Ascending aorta (tissue), 2 donors: ENCODE measurements at regions not wholly inside any gene's neighbourhood (a gene's known extent, or its start where the extent isn't known, plus 50 kb on each side); places are given as distances from the start of the nearest gene placed in this dataset.

Source experiments
- DNase-seq, 2 donors: peaks; one replicate each; pipeline ENCODE4 v3.0.0-alpha.2; 2019; ENCODE audit warnings: low spot score in 2 of 2
- H3K27ac ChIP-seq, 2 donors: fragments of 200-600 bp; sonication (generic); one replicate each; pipeline ENCODE4 v1.5.1; 2016 to 2017; ENCODE audit warnings: mild to moderate bottlenecking in 1 of 2
- H3K27me3 ChIP-seq: fragments of 200-600 bp; sonication (generic); one replicate; pipeline ENCODE4 v1.5.1; 2017
- H3K36me3 ChIP-seq, 2 donors: fragments of 200-600 bp; sonication (generic); one replicate each; pipeline ENCODE4 v1.5.1; 2016
- H3K4me1 ChIP-seq, 2 donors: fragments of 200-600 bp; sonication (generic); one replicate each; pipeline ENCODE4 v1.5.1; 2016 to 2017; ENCODE audit warnings: mild to moderate bottlenecking in 1 of 2
- H3K4me3 ChIP-seq, 2 donors: fragments of 200-600 bp; sonication (generic); one replicate each; pipeline ENCODE4 v1.5.1; 2016 to 2017; ENCODE audit warnings: mild to moderate bottlenecking in 1 of 2
- H3K9me3 ChIP-seq, 2 donors: fragments of 200-600 bp; sonication (generic); one replicate each; pipeline ENCODE4 v1.5.1; 2016
- CTCF ChIP-seq, 3 experiments: fragments of 200-600 bp in 2 of 3; fragments of 450-650 bp in 1 of 3; sonication (generic) in 2 of 3; IDR thresholded peaks; one replicate each; pipeline ENCODE4 v1.5.1; 2016 to 2019; ENCODE audit warnings: antibody characterized with exemption in 3 of 3, mild to moderate bottlenecking in 1 of 3, moderate library complexity in 1 of 3
- intact Hi-C: fragments of 100-400 bp; cut with DNase I; formaldehyde crosslinking; loops from one replicate; pipeline ENCODE4 v1.15.1; 2023

GRCh38 chr20:56175884-56176283, 72.6 kb upstream of the MC3R start:
- intact Hi-C loops, result no loop called here
- Histone ChIP-seq H3K4me1 (no peaks in the 10 kb centered on the region), H3K27me3 (no peaks in the 10 kb centered on the region), H3K36me3 (no peaks in the 10 kb centered on the region), H3K4me3 (no peak overlapping the region), H3K9me3 (no peaks in the 10 kb centered on the region), H3K27ac (no peak overlapping the region)
- no peak for DNase-seq
- no peak for TF ChIP-seq CTCF (IDR thresholded peaks at IDR 0.05)

GRCh38 chr20:56178219-56178618, 70.3 kb upstream of the MC3R start:
- no peak overlapping the region for H3K27ac ChIP-seq
- no peak overlapping the region for H3K4me3 ChIP-seq
- H3K36me3 ChIP-seq, result no peaks in the 10 kb centered on the region
- no peaks in the 10 kb centered on the region for H3K9me3 ChIP-seq
- no peak for TF ChIP-seq CTCF (IDR thresholded peaks at IDR 0.05)
- H3K4me1 ChIP-seq, result no peaks in the 10 kb centered on the region
- no peak for DNase-seq
- no peaks in the 10 kb centered on the region for H3K27me3 ChIP-seq
- intact Hi-C loops, result no loop called here

- H3K9me3 ChIP-seq, result no peaks in the 10 kb centered on the region
- no peak for TF ChIP-seq CTCF (IDR thresholded peaks at IDR 0.05)
- DNase-seq, result no peak
- H3K4me3 ChIP-seq, result no peak overlapping the region
- H3K27ac ChIP-seq, result no peak overlapping the region
- intact Hi-C loops, result no loop called here
- H3K4me1 ChIP-seq, result no peaks in the 10 kb centered on the region
- no peaks in the 10 kb centered on the region for H3K27me3 ChIP-seq
- no peaks in the 10 kb centered on the region for H3K36me3 ChIP-seq
Measured at GRCh38 chr20:56179051-56179450, 69.5 kb upstream of the MC3R start.

GRCh38 chr20:56181583-56181982, 66.9 kb upstream of the MC3R start:
- no peaks in the 10 kb centered on the region for H3K9me3 ChIP-seq
- H3K36me3 ChIP-seq, result no peaks in the 10 kb centered on the region
- DNase-seq, result no peak
- no peak overlapping the region for H3K27ac ChIP-seq
- TF ChIP-seq CTCF (IDR thresholded peaks at IDR 0.05), result peak in 1 of 3 experiments; percentile 7
- H3K4me3 ChIP-seq, result no peak overlapping the region
- intact Hi-C loops, result no loop called here
- H3K27me3 ChIP-seq, result no peaks in the 10 kb centered on the region
- H3K4me1 ChIP-seq, result no peaks in the 10 kb centered on the region

GRCh38 chr20:56187534-56188165, 60.9 kb upstream of the MC3R start:
- no peak for DNase-seq
- no peak for TF ChIP-seq CTCF (IDR thresholded peaks at IDR 0.05)
- Histone ChIP-seq H3K36me3 (no peaks in the 10 kb centered on the region), H3K27ac (no peak overlapping the region), H3K4me3 (no peak overlapping the region), H3K9me3 (no peaks in the 10 kb centered on the region), H3K27me3 (no peaks in the 10 kb centered on the region), H3K4me1 (no peaks in the 10 kb centered on the region)
- intact Hi-C loops, result no loop called here

- intact Hi-C loops, result no loop called here
- Histone ChIP-seq H3K9me3 (no peaks in the 10 kb centered on the region), H3K4me3 (no peak overlapping the region), H3K27me3 (no peaks in the 10 kb centered on the region), H3K27ac (no peak overlapping the region), H3K4me1 (no peaks in the 10 kb centered on the region), H3K36me3 (no peaks in the 10 kb centered on the region)
- no peak for DNase-seq
- no peak for TF ChIP-seq CTCF (IDR thresholded peaks at IDR 0.05)
Measured at GRCh38 chr20:56194042-56194441, 54.5 kb upstream of the MC3R start.
